ENCODE measurements at regions not wholly inside any gene's neighbourhood (a gene's known extent, or its start where the extent isn't known, plus 50 kb on each side); places are given as distances from the start of the nearest gene placed in this dataset.

DNA sequence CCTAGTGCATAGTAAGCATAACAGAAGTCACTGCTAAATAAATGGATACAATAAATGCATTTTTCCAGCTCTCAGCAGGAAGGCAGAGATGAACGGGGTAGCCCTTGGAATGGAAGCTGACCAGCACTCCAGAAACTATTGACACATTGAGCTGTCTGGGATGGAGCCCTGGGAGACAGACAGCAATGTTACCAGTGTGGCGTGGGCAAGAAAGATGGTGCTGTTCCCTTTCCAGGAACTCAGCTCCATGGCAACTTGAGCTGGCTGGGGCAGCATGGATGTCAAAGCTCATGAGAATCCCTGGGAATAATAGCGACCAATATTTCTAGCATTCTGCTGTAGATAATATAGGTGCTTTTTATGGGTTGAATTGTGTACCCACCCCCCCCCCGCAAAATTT is 104.3 kb upstream of the PTPRT start:
- intact Hi-C loops (cut with micrococcal nuclease; ENCODE audit: unreplicated experiment) (no loop called here), in situ Hi-C loops (cut with MboI) (no loop called here)
- no peaks in the 10 kb centered on the region for H4K20me1 ChIP-seq (ENCODE audit: control insufficient read depth, insufficient read depth)
- TF ChIP-seq MTA3 (IDR thresholded peaks at IDR 0.05; ENCODE audit: borderline replicate concordance, low read length): no peak
- H2AFZ ChIP-seq (ENCODE audit: control insufficient read depth, low read depth, low read length): no peak overlapping the region
- no peaks in the 10 kb centered on the region for H3K9me3 ChIP-seq (replicated peaks; ENCODE audit: control insufficient read depth, insufficient read depth, low read length)
- H3K36me3 ChIP-seq (ENCODE audit: control insufficient read depth in 2 of 2, insufficient read depth in 2 of 2, low read length in 1 of 2): no peaks in the 10 kb centered on the region
- CTCF ChIA-PET: no interaction called here
- no peaks in the 10 kb centered on the region for H3K4me1 ChIP-seq (ENCODE audit: control insufficient read depth, insufficient read depth, low read length)
- DNase-seq (ENCODE audit: low read depth, low spot score): no peak
- POLR2A ChIA-PET: no interaction called here
- no peaks in the 10 kb centered on the region for H3K27me3 ChIP-seq (replicated peaks in 1 of 2; ENCODE audit: control insufficient read depth in 2 of 2, insufficient read depth in 2 of 2, low read length in 1 of 2)
- H3K4me3 ChIP-seq: no peak overlapping the region
- BruUV-seq (replicated peaks): no TSS peak
- ATAC-seq: no peak
- no peaks in the 10 kb centered on the region for H3K79me2 ChIP-seq (ENCODE audit: control insufficient read depth, insufficient read depth, low read length)
- FAIRE-seq: no peak
- RAD21 ChIA-PET (ENCODE audit: unreplicated experiment): no interaction called here
- H3K4me2 ChIP-seq (ENCODE audit: control insufficient read depth, insufficient read depth): no peak overlapping the region
- SMC1A ChIA-PET (ENCODE audit: uncharacterized antibody, unreplicated experiment): no interaction called here
- no peak overlapping the region for H3K9ac ChIP-seq (ENCODE audit: control insufficient read depth, insufficient read depth, low read length)
- no peak overlapping the region for H3K27ac ChIP-seq (ENCODE audit: control insufficient read depth, insufficient read depth)
- WGBS (ENCODE audit: insufficient coverage, insufficient replicate concordance, low lambda C conversion rate, missing lambda C conversion rate): 26% methylated on average over 4 of the region's 4 CpGs

DNA sequence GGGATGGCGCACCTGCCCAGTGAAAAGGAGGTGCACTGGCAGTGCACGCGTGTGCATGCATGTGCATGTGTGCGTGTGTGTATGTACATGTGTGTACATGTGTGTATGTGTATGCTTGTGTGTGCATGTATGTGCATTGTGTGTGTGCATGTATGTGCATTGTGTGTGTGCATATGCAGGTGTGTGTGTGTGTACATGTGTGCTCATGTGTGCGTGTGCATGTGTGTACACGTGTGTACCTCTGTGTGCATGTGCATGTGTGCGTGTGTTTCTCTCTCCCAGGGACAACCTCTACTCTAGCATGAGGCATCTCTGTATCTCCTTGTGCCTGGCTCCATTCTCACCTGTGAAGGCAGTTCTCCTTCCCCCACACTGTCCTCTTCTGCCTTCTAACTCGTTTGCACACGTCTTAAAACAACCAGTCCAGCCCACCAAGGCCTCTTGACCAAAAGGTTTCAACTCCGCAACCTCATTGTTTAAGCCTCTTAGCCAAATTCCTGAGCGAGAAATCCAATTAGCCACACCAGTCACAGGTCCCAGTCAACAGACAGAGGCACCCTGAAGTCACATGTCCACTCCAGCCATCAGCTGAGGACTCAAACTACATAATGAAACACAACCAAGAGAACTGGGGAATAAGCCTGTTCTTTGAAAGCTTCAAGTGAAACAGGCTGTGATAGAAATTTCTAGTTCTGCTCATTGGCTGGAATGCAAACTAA is 103.5 kb upstream of the PTPRT start:
- Histone ChIP-seq H3K4me3 (no peak overlapping the region), H3K27ac (ENCODE audit: control insufficient read depth, insufficient read depth) (no peak overlapping the region), H3K4me1 (ENCODE audit: control insufficient read depth, insufficient read depth, low read length) (no peaks in the 10 kb centered on the region), H3K9ac (ENCODE audit: control insufficient read depth, insufficient read depth, low read length) (no peak overlapping the region), H4K20me1 (ENCODE audit: control insufficient read depth, insufficient read depth) (no peaks in the 10 kb centered on the region), H3K36me3 (ENCODE audit: control insufficient read depth in 2 of 2, insufficient read depth in 2 of 2, low read length in 1 of 2) (no peaks in the 10 kb centered on the region), H3K79me2 (ENCODE audit: control insufficient read depth, insufficient read depth, low read length) (no peaks in the 10 kb centered on the region), H2AFZ (ENCODE audit: control insufficient read depth, low read depth, low read length) (no peak overlapping the region), H3K27me3 (replicated peaks in 1 of 2; ENCODE audit: control insufficient read depth in 2 of 2, insufficient read depth in 2 of 2, low read length in 1 of 2) (no peaks in the 10 kb centered on the region), H3K9me3 (replicated peaks; ENCODE audit: control insufficient read depth, insufficient read depth, low read length) (no peaks in the 10 kb centered on the region), H3K4me2 (ENCODE audit: control insufficient read depth, insufficient read depth) (no peak overlapping the region)
- WGBS (ENCODE audit: insufficient coverage, insufficient replicate concordance, low lambda C conversion rate, missing lambda C conversion rate): 65% methylated on average over 11 of the region's 11 CpGs
- DNase-seq (ENCODE audit: low read depth, low spot score): no peak
- in situ Hi-C loops (cut with MboI) (no loop called here), intact Hi-C loops (cut with micrococcal nuclease; ENCODE audit: unreplicated experiment) (no loop called here)
- no peak for TF ChIP-seq CHD1 (IDR thresholded peaks at IDR 0.05; ENCODE audit: low read depth, low read length)
- no peak for TF ChIP-seq CHD4 (IDR thresholded peaks at IDR 0.05)
- no peak for TF ChIP-seq E4F1 (IDR thresholded peaks at IDR 0.05; ENCODE audit: borderline replicate concordance, partially characterized antibody)
- no peak for TF ChIP-seq SIX5 (IDR thresholded peaks at IDR 0.05; ENCODE audit: low read depth, low read length, severe bottlenecking)
- ChIA-PET SMC1A (ENCODE audit: uncharacterized antibody, unreplicated experiment) (no interaction called here), POLR2A (no interaction called here), RAD21 (ENCODE audit: unreplicated experiment) (no interaction called here), CTCF (no interaction called here)
- no peak for FAIRE-seq
- BruUV-seq (replicated peaks): no TSS peak
- no peak for ATAC-seq

All from GM12878 (cell line).